GM13977 (cell line): ENCODE measurements at regions not wholly inside any gene's neighbourhood (a gene's known extent, or its start where the extent isn't known, plus 50 kb on each side); places are given as distances from the start of the nearest gene placed in this dataset.

Experiments
- DNase-seq: peaks from one replicate; pipeline ENCODE4 v3.0.0; 2012; ENCODE audit warnings: low spot score
- in situ Hi-C: fragments of 300-500 bp; cut with MboI; formaldehyde crosslinking; loops from one replicate; pipeline ENCODE4 v1.12.0; 2022; ENCODE audit warnings: low sequenced_read_pairs, low pct_unique_long_range_greater_than_20kb, mixed read lengths, inconsistent platforms; ENCODE audit not compliant: unreplicated experiment
- TF ChIP-seq, protein P1 (sequence below): IDR thresholded peaks from 2 replicates; pipeline ENCODE4 v1.5.1; 2012; ENCODE audit warnings: mild to moderate bottlenecking, control low read depth; ENCODE audit not compliant: insufficient read depth; ENCODE audit errors: extremely low read depth, missing control alignments

GRCh38 chr14:96949594-96949993, 152.4 kb downstream of the VRK1 start:
- TF ChIP-seq, protein P1, sequence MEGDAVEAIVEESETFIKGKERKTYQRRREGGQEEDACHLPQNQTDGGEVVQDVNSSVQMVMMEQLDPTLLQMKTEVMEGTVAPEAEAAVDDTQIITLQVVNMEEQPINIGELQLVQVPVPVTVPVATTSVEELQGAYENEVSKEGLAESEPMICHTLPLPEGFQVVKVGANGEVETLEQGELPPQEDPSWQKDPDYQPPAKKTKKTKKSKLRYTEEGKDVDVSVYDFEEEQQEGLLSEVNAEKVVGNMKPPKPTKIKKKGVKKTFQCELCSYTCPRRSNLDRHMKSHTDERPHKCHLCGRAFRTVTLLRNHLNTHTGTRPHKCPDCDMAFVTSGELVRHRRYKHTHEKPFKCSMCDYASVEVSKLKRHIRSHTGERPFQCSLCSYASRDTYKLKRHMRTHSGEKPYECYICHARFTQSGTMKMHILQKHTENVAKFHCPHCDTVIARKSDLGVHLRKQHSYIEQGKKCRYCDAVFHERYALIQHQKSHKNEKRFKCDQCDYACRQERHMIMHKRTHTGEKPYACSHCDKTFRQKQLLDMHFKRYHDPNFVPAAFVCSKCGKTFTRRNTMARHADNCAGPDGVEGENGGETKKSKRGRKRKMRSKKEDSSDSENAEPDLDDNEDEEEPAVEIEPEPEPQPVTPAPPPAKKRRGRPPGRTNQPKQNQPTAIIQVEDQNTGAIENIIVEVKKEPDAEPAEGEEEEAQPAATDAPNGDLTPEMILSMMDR = no peak
- in situ Hi-C loops = no loop called here
- DNase-seq = no peak

GRCh38 chr14:96951511-96951910, 154.3 kb downstream of the VRK1 start:
- DNase-seq = no peak
- in situ Hi-C loops = no loop called here
- TF ChIP-seq, protein P1 = no peak

GRCh38 chr14:96953087-96953874, 156.1 kb downstream of the VRK1 start:
- TF ChIP-seq, protein P1 = no peak
- no peak for DNase-seq
- in situ Hi-C loops = no loop called here

GRCh38 chr14:96953875-96954185, 156.6 kb downstream of the VRK1 start:
- TF ChIP-seq, protein P1 = no peak
- no peak for DNase-seq
- in situ Hi-C loops = no loop called here

DNA sequence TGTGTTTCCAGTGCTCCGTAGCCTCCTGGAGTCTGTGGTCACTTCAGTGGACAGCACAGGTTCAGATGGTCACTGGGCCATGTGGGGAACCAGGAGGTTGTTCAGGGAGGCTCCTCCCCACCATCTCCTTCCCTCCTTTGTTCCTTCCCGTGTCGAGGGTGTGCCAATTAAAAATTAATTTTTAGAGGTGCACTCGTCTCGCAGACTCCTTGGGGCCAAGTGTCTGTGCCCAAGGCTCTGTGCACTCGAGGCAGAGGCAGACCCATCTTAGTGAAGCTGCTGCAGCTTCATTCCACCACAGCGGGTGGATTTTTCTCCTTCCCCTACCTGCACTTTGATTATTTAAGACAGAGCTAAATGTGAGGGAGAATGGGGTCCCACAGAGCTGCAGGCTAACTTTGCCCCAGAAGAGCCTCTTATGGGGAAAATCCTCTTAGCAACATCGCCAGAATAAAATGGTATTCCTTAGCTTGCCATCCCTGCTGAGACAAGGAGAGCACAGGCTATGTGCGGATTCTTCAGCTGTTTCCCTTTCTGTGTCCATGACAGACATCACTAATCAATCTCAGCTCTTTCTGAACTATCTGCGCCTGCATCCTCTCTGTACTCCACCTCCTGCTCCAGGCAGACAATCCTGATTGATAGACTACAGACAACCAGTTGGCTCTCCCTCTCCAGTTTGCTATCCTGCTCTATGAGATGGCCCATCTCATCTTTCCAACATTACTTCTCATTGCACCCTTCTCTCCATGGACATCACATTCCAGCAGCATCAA, 159.5 kb downstream of the VRK1 start:
- DNase-seq = no peak

DNA sequence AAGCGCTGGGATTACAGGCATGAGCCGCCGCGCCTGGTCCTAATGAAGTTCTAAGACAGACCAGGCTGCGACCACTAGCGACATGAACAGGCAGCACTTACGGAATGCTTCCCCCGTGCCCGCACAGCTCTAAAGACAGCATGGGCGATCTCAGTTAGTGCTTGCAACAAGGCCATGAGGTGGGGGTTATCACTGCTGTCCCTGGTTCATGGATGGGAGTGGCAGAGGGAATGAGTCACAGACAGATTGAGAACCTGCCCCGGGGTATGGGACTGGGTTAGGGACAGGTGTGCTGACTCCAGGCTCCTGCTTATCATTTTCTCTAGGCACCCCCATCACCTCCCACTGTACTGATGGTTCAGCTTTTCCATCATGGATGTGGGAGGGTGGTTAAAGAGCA, 160.9 kb downstream of the VRK1 start:
- no peak for DNase-seq
- in situ Hi-C loops = no loop called here

More for the DNA sequence above, 159.5 kb downstream of the VRK1 start:
- in situ Hi-C loops = no loop called here
- TF ChIP-seq, protein P1 = no peak

More for the DNA sequence above, 160.9 kb downstream of the VRK1 start:
- TF ChIP-seq, protein P1 = no peak
